ENCODE measurements at regions not wholly inside any gene's neighbourhood (a gene's known extent, or its start where the extent isn't known, plus 50 kb on each side); places are given as distances from the start of the nearest gene placed in this dataset.
"Not testable (repeated sequence)": the region's sequence is repeated elsewhere in the genome, so short reads cannot be mapped to it uniquely, and the experiment has no call there.

- not testable (repeated sequence) for DNase-seq; H3K27me3 ChIP-seq (ENCODE audit: control insufficient read depth, insufficient read depth, low read length); H3K4me3 ChIP-seq (ENCODE audit: insufficient read depth, low read depth, low read length); H3K36me3 ChIP-seq (replicated peaks; ENCODE audit: control insufficient read depth, insufficient read depth, low read length)
Measured at GRCh38 chr2:126051737-126052240, 604.2 kb upstream of the GYPC start.

DNA sequence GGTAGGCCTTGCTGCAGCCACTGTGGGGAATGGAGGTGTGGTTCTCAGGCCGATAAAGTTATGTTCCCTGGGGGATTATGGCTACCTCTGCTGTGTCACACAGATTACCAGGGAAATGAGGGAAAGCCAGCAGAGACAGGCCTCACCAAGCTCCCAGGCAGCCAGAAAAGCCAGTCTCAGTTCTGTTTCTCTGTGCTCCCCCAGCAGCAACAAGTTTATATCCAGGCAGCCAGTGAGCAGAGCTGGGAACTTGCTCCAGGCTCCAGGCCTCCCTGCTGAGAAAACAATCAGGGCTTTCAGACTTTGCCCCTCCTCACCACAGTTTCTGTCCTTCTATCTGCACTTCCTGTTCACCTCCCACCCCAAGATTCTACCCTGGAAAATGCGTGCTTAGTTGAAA, 596.6 kb upstream of the GYPC start:
- no peak for DNase-seq
- H3K27me3 ChIP-seq (ENCODE audit: control insufficient read depth, insufficient read depth, low read length) = no peaks in the 10 kb centered on the region
- H3K4me3 ChIP-seq (ENCODE audit: insufficient read depth, low read depth, low read length) = no peak overlapping the region
- H3K36me3 ChIP-seq (replicated peaks; ENCODE audit: control insufficient read depth, insufficient read depth, low read length) = no peaks in the 10 kb centered on the region

DNA sequence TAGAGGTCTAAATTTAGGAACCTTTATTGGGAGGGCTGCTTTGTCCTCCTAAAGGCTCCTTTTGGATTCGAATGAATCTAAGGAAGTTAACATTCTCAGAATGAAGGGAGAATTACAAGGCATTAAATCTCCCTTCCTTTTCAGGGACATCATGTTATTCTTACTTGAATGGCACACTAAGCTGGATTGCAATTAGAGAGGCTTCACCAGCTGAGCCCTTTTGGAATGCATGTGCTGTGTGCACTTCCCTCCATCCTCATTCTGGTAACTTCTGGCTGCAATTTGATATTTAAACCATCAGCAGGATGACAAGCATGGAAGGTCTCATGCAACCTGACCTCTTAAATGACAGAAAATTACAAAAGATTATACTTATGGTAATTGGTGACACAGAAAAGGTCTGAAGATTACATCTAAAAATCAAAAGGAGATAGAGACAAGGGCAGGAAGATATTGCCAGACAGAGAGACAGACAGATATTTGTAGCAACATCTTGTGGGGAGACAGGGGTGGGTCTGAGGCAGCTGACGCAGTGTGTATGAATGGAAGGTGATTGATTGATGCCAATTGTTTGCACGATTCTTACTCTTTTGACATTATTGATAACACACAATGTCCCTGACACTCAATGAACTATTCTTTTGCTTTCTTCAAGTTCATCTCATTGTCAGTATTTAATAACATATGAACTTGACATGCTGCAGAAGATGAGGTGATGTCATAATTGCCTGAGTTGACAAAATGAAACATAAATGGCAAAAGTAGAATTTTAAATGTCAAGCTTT, 570.8 kb upstream of the GYPC start:
- Histone ChIP-seq H3K4me3 (ENCODE audit: insufficient read depth, low read depth, low read length) (no peak overlapping the region), H3K36me3 (replicated peaks; ENCODE audit: control insufficient read depth, insufficient read depth, low read length) (no peaks in the 10 kb centered on the region), H3K27me3 (ENCODE audit: control insufficient read depth, insufficient read depth, low read length) (no peaks in the 10 kb centered on the region)
- no peak for DNase-seq

- DNase-seq = no peak
- no peaks in the 10 kb centered on the region for H3K27me3 ChIP-seq (ENCODE audit: control insufficient read depth, insufficient read depth, low read length)
- H3K36me3 ChIP-seq (replicated peaks; ENCODE audit: control insufficient read depth, insufficient read depth, low read length) = no peaks in the 10 kb centered on the region
- no peak overlapping the region for H3K4me3 ChIP-seq (ENCODE audit: insufficient read depth, low read depth, low read length)
Measured at GRCh38 chr2:126100962-126101361, 555.0 kb upstream of the GYPC start.

DNA sequence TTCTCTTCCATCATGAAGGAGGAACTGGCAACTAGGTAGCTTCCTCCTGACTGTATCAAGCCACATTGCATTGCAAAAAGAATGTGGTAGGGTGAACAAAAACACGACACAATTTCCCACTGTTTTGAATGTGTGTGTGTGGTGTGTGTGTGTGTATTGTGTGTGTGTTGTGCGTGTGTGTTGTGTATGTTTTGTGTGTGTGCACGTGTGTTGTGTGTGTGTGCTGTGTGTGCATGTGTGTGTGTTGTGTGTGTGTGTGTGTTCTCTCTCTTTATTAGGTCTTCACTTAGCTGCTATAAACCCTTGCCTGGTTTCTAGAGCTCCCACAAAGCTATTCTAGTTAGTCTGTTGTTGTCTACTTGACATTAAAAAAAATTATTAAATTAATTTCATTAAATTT, 550.0 kb upstream of the GYPC start:
- Histone ChIP-seq H3K27me3 (ENCODE audit: control insufficient read depth, insufficient read depth, low read length) (no peaks in the 10 kb centered on the region), H3K36me3 (replicated peaks; ENCODE audit: control insufficient read depth, insufficient read depth, low read length) (no peaks in the 10 kb centered on the region), H3K4me3 (ENCODE audit: insufficient read depth, low read depth, low read length) (no peak overlapping the region)
- no peak for DNase-seq

- no peaks in the 10 kb centered on the region for H3K27me3 ChIP-seq (ENCODE audit: control insufficient read depth, insufficient read depth, low read length)
- DNase-seq = no peak
Measured at GRCh38 chr2:126107883-126108282, 548.1 kb upstream of the GYPC start.

DNA sequence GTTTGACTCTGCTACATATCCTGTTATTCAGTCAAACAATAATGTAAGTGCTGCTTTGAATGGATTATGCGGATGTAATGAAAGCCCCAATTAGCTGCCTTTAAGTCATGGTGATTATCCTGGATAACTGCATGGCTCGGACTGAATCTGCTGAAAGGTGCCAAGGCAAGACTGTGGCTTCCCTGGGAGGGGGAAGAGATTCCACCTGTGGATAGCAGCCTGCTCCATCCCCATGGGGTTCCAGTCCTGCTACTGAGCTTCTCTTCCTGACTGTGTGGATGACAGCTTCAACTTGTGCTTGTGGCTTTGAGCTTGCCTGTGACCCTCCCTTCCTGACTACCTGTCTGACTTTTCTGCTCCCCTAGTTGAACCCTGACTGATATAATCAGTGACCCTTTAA, 540.0 kb upstream of the GYPC start:
- no peak for DNase-seq
- no peaks in the 10 kb centered on the region for H3K27me3 ChIP-seq (ENCODE audit: control insufficient read depth, insufficient read depth, low read length)
- H3K4me3 ChIP-seq (ENCODE audit: insufficient read depth, low read depth, low read length) = no peak overlapping the region
- no peaks in the 10 kb centered on the region for H3K36me3 ChIP-seq (replicated peaks; ENCODE audit: control insufficient read depth, insufficient read depth, low read length)

More at GRCh38 chr2:126107883-126108282, 548.1 kb upstream of the GYPC start:
- Histone ChIP-seq H3K4me3 (ENCODE audit: insufficient read depth, low read depth, low read length) (no peak overlapping the region), H3K36me3 (replicated peaks; ENCODE audit: control insufficient read depth, insufficient read depth, low read length) (no peaks in the 10 kb centered on the region)

DNA sequence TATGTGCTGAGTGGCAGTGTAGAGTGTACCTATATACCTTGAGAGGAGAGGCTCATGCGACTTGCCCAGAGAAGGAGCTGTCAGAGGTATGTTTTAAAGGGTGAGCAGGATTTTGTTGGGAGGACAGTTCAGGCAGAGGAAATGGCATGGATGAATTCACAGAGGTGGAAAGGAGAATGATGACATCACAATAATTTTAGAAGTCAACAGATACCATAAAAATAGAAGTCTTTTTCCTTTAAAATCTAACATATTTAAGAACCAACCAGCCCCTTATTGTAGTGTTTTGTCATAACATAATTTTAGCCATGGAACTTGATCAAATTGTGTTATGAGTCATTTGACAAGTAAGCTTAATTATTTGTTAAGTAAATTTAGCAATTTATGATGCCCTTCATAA, 538.1 kb upstream of the GYPC start:
- no peak for DNase-seq
- H3K4me3 ChIP-seq (ENCODE audit: insufficient read depth, low read depth, low read length) = no peak overlapping the region
- no peaks in the 10 kb centered on the region for H3K36me3 ChIP-seq (replicated peaks; ENCODE audit: control insufficient read depth, insufficient read depth, low read length)
- H3K27me3 ChIP-seq (ENCODE audit: control insufficient read depth, insufficient read depth, low read length) = no peaks in the 10 kb centered on the region

DNA sequence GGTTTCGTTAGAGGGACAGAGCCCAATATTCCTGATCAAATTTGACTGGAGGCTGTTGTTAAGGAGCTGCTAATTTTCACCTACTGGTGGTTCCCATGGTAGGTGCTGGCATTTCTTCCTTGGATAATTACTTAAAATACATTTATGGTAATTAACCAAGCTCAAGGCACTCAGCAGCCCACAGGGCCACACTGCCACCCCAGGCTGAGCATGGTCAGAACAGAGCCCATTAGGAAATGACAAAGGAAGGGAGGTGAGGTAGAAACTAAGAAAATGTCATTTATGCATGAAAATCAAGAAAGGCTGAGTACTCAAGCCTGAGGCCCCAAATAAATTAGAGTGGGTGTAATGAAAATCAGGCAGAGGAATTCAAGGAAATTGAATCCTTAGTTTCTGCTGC, 510.2 kb upstream of the GYPC start:
- peak; percentile 0 for DNase-seq
- no peak overlapping the region for H3K4me3 ChIP-seq (ENCODE audit: insufficient read depth, low read depth, low read length)
- H3K36me3 ChIP-seq (replicated peaks; ENCODE audit: control insufficient read depth, insufficient read depth, low read length) = no peaks in the 10 kb centered on the region
- H3K27me3 ChIP-seq (ENCODE audit: control insufficient read depth, insufficient read depth, low read length) = no peaks in the 10 kb centered on the region

- H3K27me3 ChIP-seq (ENCODE audit: control insufficient read depth, insufficient read depth, low read length) = no peaks in the 10 kb centered on the region
- no peak overlapping the region for H3K4me3 ChIP-seq (ENCODE audit: insufficient read depth, low read depth, low read length)
- DNase-seq = no peak
- no peaks in the 10 kb centered on the region for H3K36me3 ChIP-seq (replicated peaks; ENCODE audit: control insufficient read depth, insufficient read depth, low read length)
Measured at GRCh38 chr2:126154256-126154785, 501.6 kb upstream of the GYPC start.

DNA sequence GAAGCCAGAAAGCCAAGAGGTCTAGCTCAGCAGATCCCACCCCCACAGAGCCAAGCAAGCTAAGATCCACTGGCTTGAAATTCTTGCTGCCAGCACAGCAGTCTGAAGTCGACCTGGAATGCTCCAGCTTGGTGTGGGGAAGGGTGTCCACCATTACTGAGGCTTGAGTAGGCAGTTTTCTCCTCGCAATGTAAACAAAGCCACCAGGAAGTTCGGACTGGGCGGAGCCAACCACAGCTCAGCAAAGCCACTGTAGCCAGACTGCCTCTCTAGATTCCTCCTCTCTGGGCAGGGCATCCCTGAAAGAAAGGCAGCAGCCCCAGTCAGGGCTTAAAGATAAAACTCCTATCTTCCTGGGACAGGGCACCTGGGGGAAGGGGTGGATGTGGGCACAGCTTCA, 495.0 kb upstream of the GYPC start:
- H3K36me3 ChIP-seq (replicated peaks; ENCODE audit: control insufficient read depth, insufficient read depth, low read length); DNase-seq; H3K4me3 ChIP-seq (ENCODE audit: insufficient read depth, low read depth, low read length); H3K27me3 ChIP-seq (ENCODE audit: control insufficient read depth, insufficient read depth, low read length): not testable (repeated sequence)

DNA sequence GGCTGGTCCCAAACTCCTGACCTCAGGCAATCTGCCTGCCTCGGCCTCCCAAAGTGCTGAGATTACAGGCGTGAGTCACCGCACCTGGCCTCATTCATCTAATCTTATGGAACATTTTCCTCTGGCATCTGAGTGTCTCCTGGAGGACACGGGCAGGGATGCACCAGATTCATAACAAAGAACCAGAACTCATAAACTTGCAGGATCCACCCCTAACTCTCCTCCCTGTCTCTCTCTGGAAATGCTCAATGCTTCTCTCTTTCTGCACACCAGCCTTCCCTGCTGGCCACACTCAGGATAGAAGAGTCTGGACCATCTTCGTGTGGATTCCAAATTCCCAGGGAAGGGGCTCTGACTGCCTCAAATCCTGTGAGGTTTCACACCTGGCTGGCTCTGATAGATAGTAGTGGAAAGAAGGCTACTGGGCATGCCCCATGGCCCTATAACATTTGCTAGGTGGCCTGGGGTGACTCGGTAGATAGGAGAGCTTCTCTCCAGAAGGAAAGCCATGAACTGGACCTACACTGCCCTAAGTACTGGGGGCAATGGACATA, 483.2 kb upstream of the GYPC start:
- Histone ChIP-seq H3K4me3 (ENCODE audit: insufficient read depth, low read depth, low read length) (no peak overlapping the region), H3K36me3 (replicated peaks; ENCODE audit: control insufficient read depth, insufficient read depth, low read length) (no peaks in the 10 kb centered on the region), H3K27me3 (ENCODE audit: control insufficient read depth, insufficient read depth, low read length) (no peaks in the 10 kb centered on the region)
- no peak for DNase-seq

GRCh38 chr2:126175222-126175621, 480.7 kb upstream of the GYPC start:
- H3K27me3 ChIP-seq (ENCODE audit: control insufficient read depth, insufficient read depth, low read length) = no peaks in the 10 kb centered on the region
- no peak for DNase-seq
- no peak overlapping the region for H3K4me3 ChIP-seq (ENCODE audit: insufficient read depth, low read depth, low read length)
- no peaks in the 10 kb centered on the region for H3K36me3 ChIP-seq (replicated peaks; ENCODE audit: control insufficient read depth, insufficient read depth, low read length)

DNA sequence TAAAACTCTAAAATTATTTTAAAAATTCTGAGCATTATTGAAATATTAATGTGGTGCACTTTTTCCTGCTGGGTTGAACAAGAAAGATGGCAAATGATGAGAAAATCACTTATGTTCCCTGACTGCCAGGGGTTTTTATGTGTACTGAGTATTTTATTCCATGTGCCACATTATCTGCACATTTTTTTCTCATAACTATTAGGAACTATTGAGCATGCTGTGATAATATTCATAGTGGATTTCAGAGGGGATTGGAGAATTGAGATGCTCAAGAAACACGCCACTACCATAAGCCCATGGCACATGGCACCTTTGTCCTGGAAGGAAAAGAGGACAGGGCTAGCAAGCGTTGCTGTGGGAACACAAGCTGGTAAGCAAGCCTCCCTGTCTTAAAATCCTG, 478.5 kb upstream of the GYPC start:
- Histone ChIP-seq H3K27me3 (ENCODE audit: control insufficient read depth, insufficient read depth, low read length) (no peaks in the 10 kb centered on the region), H3K4me3 (ENCODE audit: insufficient read depth, low read depth, low read length) (no peak overlapping the region), H3K36me3 (replicated peaks; ENCODE audit: control insufficient read depth, insufficient read depth, low read length) (no peaks in the 10 kb centered on the region)
- no peak for DNase-seq

DNA sequence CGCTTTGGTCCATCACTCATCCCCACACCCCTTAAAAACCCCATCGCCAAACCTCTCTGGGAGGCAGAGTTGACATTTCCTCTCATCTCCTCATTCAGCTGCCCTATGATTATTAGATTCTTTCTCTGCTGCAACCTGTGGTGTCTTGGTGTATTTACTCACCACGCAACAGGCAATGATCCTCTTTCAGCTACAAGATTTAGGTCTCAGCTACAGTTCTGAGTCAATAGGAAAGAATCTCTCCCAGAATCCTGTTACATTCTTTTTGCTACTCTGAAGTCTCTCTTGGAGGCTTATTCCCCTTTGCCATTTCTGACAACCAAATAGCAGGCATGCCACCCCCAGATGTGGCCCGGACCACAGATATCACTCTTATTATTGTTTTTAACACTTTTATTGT, 468.3 kb upstream of the GYPC start:
- H3K27me3 ChIP-seq (ENCODE audit: control insufficient read depth, insufficient read depth, low read length) = no peaks in the 10 kb centered on the region
- H3K4me3 ChIP-seq (ENCODE audit: insufficient read depth, low read depth, low read length) = no peak overlapping the region
- H3K36me3 ChIP-seq (replicated peaks; ENCODE audit: control insufficient read depth, insufficient read depth, low read length) = no peaks in the 10 kb centered on the region
- no peak for DNase-seq

Measured in H7 (cell line).